HepG2 (cell line): ENCODE measurements at regions not wholly inside any gene's neighbourhood (a gene's known extent, or its start where the extent isn't known, plus 50 kb on each side); places are given as distances from the start of the nearest gene placed in this dataset.
A peak's percentile ranks its signal among the peaks of the same experiment; 100 is the strongest.

Experiments
- ATAC-seq: fragments of 200-7000 bp; cut with Tn5 transposase; 3 replicates; pipeline ENCODE4 v1.9.1; 2020; ENCODE audit warnings: mild to moderate bottlenecking, moderate library complexity
- BruUV-seq: library from RNA; stranded (reverse); fragments of 400-500 nt; replicated peaks from 2 replicates; lab custom pipeline; 2021; lab: Mats Ljungman, UMichigan
- CTCF ChIA-PET: fragments of 300-600 bp; formaldehyde crosslinking; extraction: SDS; loops from one replicate; lab custom pipeline; 2021; ENCODE audit warnings: low total read pairs, inconsistent platforms, low intra/inter-chr PET ratio; lab: Yijun Ruan, JAX
- POLR2A ChIA-PET: fragments of 350-600 bp; sonication (Branson Sonifier 250); formaldehyde crosslinking; loops from one replicate; lab custom pipeline; 2020; ENCODE audit warnings: antibody characterized with exemption, inconsistent platforms; lab: Yijun Ruan, JAX
- DNase-seq: peaks from one replicate; pipeline ENCODE4 v3.0.0-alpha.2; 2015; ENCODE audit warnings: low spot score
- FAIRE-seq: peaks from 3 replicates; lab custom pipeline; 2011; peaks lifted over from hg19 to GRCh38; lab: Jason Lieb, UNC
- H2AFZ ChIP-seq: one replicate; pipeline ENCODE4 v1.6.1; 2011; ENCODE audit warnings: low read length, inconsistent platforms
- H3K27ac ChIP-seq: fragments of 300-600 bp; 3 replicates; pipeline ENCODE4 v1.8.0; 2011; ENCODE audit warnings: mixed run types, mild to moderate bottlenecking, mixed read lengths, low read length, inconsistent platforms; ENCODE audit not compliant: insufficient read depth; ENCODE audit errors: extremely low read length
- H3K27me3 ChIP-seq, 2 experiments: fragments of 200-600 bp in 1 of 2; 2 replicates in 1 of 2; 3 replicates in 1 of 2; pipeline versions ENCODE4 v1.6.0 to v1.8.0; 2011; ENCODE audit warnings: low read length in 2 of 2, mild to moderate bottlenecking in 2 of 2, moderate library complexity in 2 of 2, inconsistent platforms in 1 of 2; ENCODE audit not compliant: insufficient read depth in 2 of 2, control insufficient read depth in 1 of 2
- H3K36me3 ChIP-seq, 2 experiments: fragments of 200-600 bp in 1 of 2; replicated peaks in 1 of 2; 2 replicates in 1 of 2; 3 replicates in 1 of 2; pipeline versions ENCODE4 v1.5.1 to v1.8.0; 2011; ENCODE audit warnings: low read length in 2 of 2, inconsistent platforms in 1 of 2; ENCODE audit not compliant: insufficient read depth in 2 of 2, control insufficient read depth in 1 of 2
- H3K4me1 ChIP-seq: 2 replicates; pipeline ENCODE4 v1.5.1; 2012; ENCODE audit warnings: low read length, inconsistent platforms; ENCODE audit not compliant: insufficient read depth
- H3K4me2 ChIP-seq: 2 replicates; pipeline ENCODE4 v1.6.0; 2011; ENCODE audit warnings: low read depth, low read length, inconsistent platforms
- H3K4me3 ChIP-seq, 3 experiments: fragments of 200-600 bp in 1 of 3; sonication (generic), shearing (Covaris generic) in 1 of 3; replicated peaks in 1 of 3; 2 replicates each; pipeline ENCODE4 v1.5.1; 2011 to 2016; ENCODE audit warnings: low read length in 3 of 3, inconsistent platforms in 2 of 3, low read depth in 2 of 3, mild to moderate bottlenecking in 2 of 3, control low read depth in 1 of 3, mixed read lengths in 1 of 3; ENCODE audit not compliant: insufficient read depth in 1 of 3
- H3K79me2 ChIP-seq: one replicate; pipeline ENCODE4 v1.6.1; 2011; ENCODE audit warnings: low read length, inconsistent platforms; ENCODE audit not compliant: insufficient read depth
- H3K9ac ChIP-seq: 2 replicates; pipeline ENCODE4 v1.6.0; 2011; ENCODE audit warnings: mild to moderate bottlenecking, low read depth, low read length, inconsistent platforms; ENCODE audit not compliant: insufficient read depth
- H3K9me3 ChIP-seq: 2 replicates; pipeline ENCODE4 v1.5.1; 2012; ENCODE audit warnings: mild to moderate bottlenecking, low read length
- H4K20me1 ChIP-seq: 2 replicates; pipeline ENCODE4 v1.6.0; 2011; ENCODE audit warnings: inconsistent platforms, mild to moderate bottlenecking, low read length, moderate library complexity; ENCODE audit not compliant: insufficient read depth
- BRF2 ChIP-seq: sonication (generic); formaldehyde crosslinking; IDR thresholded peaks from 2 replicates; pipeline ENCODE4 v1.8.1; 2022; ENCODE audit warnings: mild to moderate bottlenecking, missing genetic modification reagents
- KMT2A ChIP-seq: sonication (generic); formaldehyde crosslinking; IDR thresholded peaks from 2 replicates; pipeline ENCODE4 v1.4.0; 2020; ENCODE audit warnings: missing genetic modification reagents
- MAFK ChIP-seq, 2 experiments: IDR thresholded peaks in 1 of 2; conservative IDR thresholded peaks in 1 of 2; 2 replicates each; pipeline ENCODE4 v1.6.1; 2011; ENCODE audit warnings: improper control_type of control experiment in 2 of 2, low read length in 2 of 2
- NFKBIZ ChIP-seq: IDR thresholded peaks from 2 replicates; pipeline ENCODE4 v1.6.1; 2018; ENCODE audit warnings: missing genetic modification reagents, missing compliant biosample characterization
- THRA ChIP-seq: sonication (generic); formaldehyde crosslinking; IDR thresholded peaks from 2 replicates; pipeline ENCODE4 v1.4.0; 2020; ENCODE audit warnings: missing genetic modification reagents, borderline replicate concordance
- ZBTB38 ChIP-seq: sonication (generic); formaldehyde crosslinking; IDR thresholded peaks from 2 replicates; pipeline ENCODE4 v1.5.1; 2020; ENCODE audit warnings: mild to moderate bottlenecking, missing genetic modification reagents
- ZNF138 ChIP-seq: sonication (generic); formaldehyde crosslinking; IDR thresholded peaks from 2 replicates; pipeline ENCODE4 v1.5.0; 2020; ENCODE audit warnings: mild to moderate bottlenecking, low read depth, missing genetic modification reagents
- ZNF605 ChIP-seq: sonication (generic); formaldehyde crosslinking; IDR thresholded peaks from 2 replicates; pipeline ENCODE4 v1.8.0; 2022; ENCODE audit warnings: mild to moderate bottlenecking, missing genetic modification reagents
- ZSCAN12 ChIP-seq: sonication (generic); formaldehyde crosslinking; IDR thresholded peaks from 2 replicates; pipeline ENCODE4 v1.9.0; 2021; ENCODE audit warnings: mild to moderate bottlenecking, missing genetic modification reagents
- WGBS: methylation state at CpG from one replicate; pipeline ENCODE4 v1.1.6; 2017; ENCODE audit warnings: low lambda C conversion rate; 5-methylcytosine and 5-hydroxymethylcytosine counted together
- in situ Hi-C: cut with HindIII; loops from 2 replicates; pipeline ENCODE4 v1.10.0; 2017; ENCODE audit warnings: low pct_unique_long_range_greater_than_20kb; ENCODE audit not compliant: extremely low pct_ligation_motif_present
- intact Hi-C: fragments of 100-400 bp; cut with micrococcal nuclease; formaldehyde crosslinking; loops from one replicate; pipeline ENCODE4 v1.10.0; 2022; ENCODE audit not compliant: unreplicated experiment

- Histone ChIP-seq H2AFZ (no peak overlapping the region), H3K27me3 (no peaks in the 10 kb centered on the region), H3K9ac (no peak overlapping the region), H4K20me1 (no peaks in the 10 kb centered on the region), H3K79me2 (no peaks in the 10 kb centered on the region), H3K27ac (no peak overlapping the region), H3K4me2 (no peak overlapping the region), H3K9me3 (peaks cover 88% of the 10 kb centered on the region), H3K4me3 (no peak overlapping the region), H3K4me1 (no peaks in the 10 kb centered on the region), H3K36me3 (no peaks in the 10 kb centered on the region)
- TF ChIP-seq MAFK (conservative IDR thresholded peaks at IDR 0.05 in 1 of 2, IDR thresholded peaks at IDR 0.05 in 1 of 2; ENCODE audit: low read length in 2 of 2) (peak; percentile 19 to 29; a peak in 1 of 4 replicates), NFKBIZ (CRISPR knock-in tag) (no peak), ZBTB38 (CRISPR knock-in tag) (no peak)
- CTCF ChIA-PET, result no interaction called here
- intact Hi-C loops, result no loop called here
- FAIRE-seq, result no peak
- POLR2A ChIA-PET, result no interaction called here
- in situ Hi-C loops, result no loop called here
- no TSS peak for BruUV-seq
- no peak for DNase-seq
- no peak for ATAC-seq
Measured at GRCh38 chr14:28596391-28596790, 170.2 kb upstream of the FOXG1 start.

- intact Hi-C loops, result no loop called here
- ChIA-PET POLR2A (no interaction called here), CTCF (no interaction called here)
- under 1% methylated on average over 2 of the region's 2 CpGs for WGBS
- Histone ChIP-seq H3K4me1 (no peaks in the 10 kb centered on the region), H3K4me2 (no peak overlapping the region), H3K9me3 (peaks cover 83% of the 10 kb centered on the region), H3K9ac (no peak overlapping the region), H2AFZ (no peak overlapping the region), H3K36me3 (no peaks in the 10 kb centered on the region), H3K27ac (no peak overlapping the region), H3K79me2 (no peaks in the 10 kb centered on the region), H3K27me3 (no peaks in the 10 kb centered on the region), H4K20me1 (no peaks in the 10 kb centered on the region), H3K4me3 (no peak overlapping the region)
- TF ChIP-seq ZNF138 (CRISPR knock-in tag), result no peak
- no peak for TF ChIP-seq ZSCAN12 (CRISPR knock-in tag)
- TF ChIP-seq THRA (CRISPR knock-in tag), result no peak
- TF ChIP-seq KMT2A (CRISPR knock-in tag), result no peak
- TF ChIP-seq BRF2, result no peak
- no peak for TF ChIP-seq ZNF605 (CRISPR knock-in tag)
- no peak for DNase-seq
- no TSS peak for BruUV-seq
- FAIRE-seq, result no peak
- in situ Hi-C loops, result no loop called here
- ATAC-seq, result no peak
Measured at GRCh38 chr14:28599191-28599590, 167.4 kb upstream of the FOXG1 start.
